Neural progenitor cell (in vitro differentiated cells): ENCODE measurements at regions not wholly inside any gene's neighbourhood (a gene's known extent, or its start where the extent isn't known, plus 50 kb on each side); places are given as distances from the start of the nearest gene placed in this dataset.

ENCODE experiments used
- CTCF ChIP-seq: fragments of 200-600 bp; sonication (generic); IDR thresholded peaks from 2 replicates; pipeline ENCODE4 v1.5.1; 2017; ENCODE audit warnings: antibody characterized with exemption, mild to moderate bottlenecking
- EZH2 ChIP-seq: fragments of 200-600 bp; sonication (generic); IDR thresholded peaks from 2 replicates; pipeline ENCODE4 v1.6.1; 2017; ENCODE audit warnings: antibody characterized with exemption, mild to moderate bottlenecking, moderate library complexity

- no peak for TF ChIP-seq EZH2
- no peak for TF ChIP-seq CTCF
These were observed 543.0 kb downstream of the MAFB start for GRCh38 chr20:40146071-40146470.
